ENCODE measurements at regions not wholly inside any gene's neighbourhood (a gene's known extent, or its start where the extent isn't known, plus 50 kb on each side); places are given as distances from the start of the nearest gene placed in this dataset.

DNA sequence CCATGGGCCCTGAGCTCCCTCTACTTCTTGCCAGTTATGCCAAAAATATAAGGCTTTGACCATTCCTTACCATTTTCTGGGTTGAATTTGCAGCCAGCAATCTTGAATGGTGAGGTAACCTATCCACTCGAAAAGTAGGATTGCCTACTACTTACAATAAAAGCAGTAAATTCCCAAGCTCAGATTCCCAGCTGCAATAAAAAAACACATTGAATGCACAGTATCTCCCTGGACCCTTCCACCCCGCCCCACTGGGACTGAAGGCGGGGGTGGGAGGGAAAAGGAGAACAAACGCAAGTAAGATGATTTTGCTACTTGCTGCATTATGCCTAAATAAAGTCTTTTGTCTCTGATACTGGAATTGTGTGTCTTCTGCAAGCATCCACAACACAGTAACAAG lies 301.9 kb downstream of the HGF start:
- BruUV-seq (replicated peaks): no TSS peak
- intact Hi-C loops (cut with micrococcal nuclease; ENCODE audit: unreplicated experiment): no loop called here
- no peak overlapping the region for H3K27ac Mint-ChIP-seq (ENCODE audit: unreplicated experiment)

DNA sequence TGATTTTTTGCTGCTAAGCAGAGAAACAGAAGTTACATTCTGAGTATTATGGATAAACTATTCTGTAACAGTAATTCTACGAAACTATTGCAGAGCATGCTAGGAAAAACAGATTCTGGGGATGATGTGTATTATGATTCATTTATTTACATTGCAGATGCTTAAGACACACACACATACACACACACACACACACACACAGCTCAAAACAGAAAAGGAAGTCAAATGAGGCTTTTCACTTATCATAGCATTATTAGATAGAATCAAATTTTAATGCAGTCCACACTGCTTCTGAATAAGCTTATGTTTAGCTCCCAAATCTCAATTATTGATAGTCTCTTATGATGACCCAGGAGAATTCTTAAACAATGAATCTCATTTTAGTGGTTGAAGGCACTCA lies 307.2 kb downstream of the HGF start:
- no peaks in the 10 kb centered on the region for H3K36me3 Mint-ChIP-seq (ENCODE audit: insufficient read depth, unreplicated experiment)
- no peaks in the 10 kb centered on the region for H3K27me3 Mint-ChIP-seq (ENCODE audit: unreplicated experiment)
- intact Hi-C loops (cut with micrococcal nuclease; ENCODE audit: unreplicated experiment): no loop called here
- TF ChIP-seq, protein P1, sequence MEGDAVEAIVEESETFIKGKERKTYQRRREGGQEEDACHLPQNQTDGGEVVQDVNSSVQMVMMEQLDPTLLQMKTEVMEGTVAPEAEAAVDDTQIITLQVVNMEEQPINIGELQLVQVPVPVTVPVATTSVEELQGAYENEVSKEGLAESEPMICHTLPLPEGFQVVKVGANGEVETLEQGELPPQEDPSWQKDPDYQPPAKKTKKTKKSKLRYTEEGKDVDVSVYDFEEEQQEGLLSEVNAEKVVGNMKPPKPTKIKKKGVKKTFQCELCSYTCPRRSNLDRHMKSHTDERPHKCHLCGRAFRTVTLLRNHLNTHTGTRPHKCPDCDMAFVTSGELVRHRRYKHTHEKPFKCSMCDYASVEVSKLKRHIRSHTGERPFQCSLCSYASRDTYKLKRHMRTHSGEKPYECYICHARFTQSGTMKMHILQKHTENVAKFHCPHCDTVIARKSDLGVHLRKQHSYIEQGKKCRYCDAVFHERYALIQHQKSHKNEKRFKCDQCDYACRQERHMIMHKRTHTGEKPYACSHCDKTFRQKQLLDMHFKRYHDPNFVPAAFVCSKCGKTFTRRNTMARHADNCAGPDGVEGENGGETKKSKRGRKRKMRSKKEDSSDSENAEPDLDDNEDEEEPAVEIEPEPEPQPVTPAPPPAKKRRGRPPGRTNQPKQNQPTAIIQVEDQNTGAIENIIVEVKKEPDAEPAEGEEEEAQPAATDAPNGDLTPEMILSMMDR (IDR thresholded peaks at IDR 0.05; ENCODE audit: unreplicated experiment): no peak
- peak; percentile 17 for DNase-seq
- no peak overlapping the region for H3K27ac Mint-ChIP-seq (ENCODE audit: unreplicated experiment)
- no peaks in the 10 kb centered on the region for H3K9me3 Mint-ChIP-seq (ENCODE audit: low read depth, unreplicated experiment)
- H3K4me1 Mint-ChIP-seq (ENCODE audit: low read depth, unreplicated experiment): no peaks in the 10 kb centered on the region
- no peak overlapping the region for H3K4me3 Mint-ChIP-seq (ENCODE audit: low read depth, unreplicated experiment)
- BruUV-seq (replicated peaks): no TSS peak
- CTCF ChIA-PET: interaction anchor here (0.9 kb wide), 1 partner anchor 12 kb away, joined by 3 read pairs; no protein-coding TSS in a partner anchor

More for the DNA sequence above, 301.9 kb downstream of the HGF start:
- no peaks in the 10 kb centered on the region for H3K27me3 Mint-ChIP-seq (ENCODE audit: unreplicated experiment)
- peaks cover 17% of the 10 kb centered on the region for H3K4me1 Mint-ChIP-seq (ENCODE audit: low read depth, unreplicated experiment)
- TF ChIP-seq, protein P1 (IDR thresholded peaks at IDR 0.05; ENCODE audit: unreplicated experiment): no peak
- H3K4me3 Mint-ChIP-seq (ENCODE audit: low read depth, unreplicated experiment): no peak overlapping the region
- no peaks in the 10 kb centered on the region for H3K9me3 Mint-ChIP-seq (ENCODE audit: low read depth, unreplicated experiment)
- no peaks in the 10 kb centered on the region for H3K36me3 Mint-ChIP-seq (ENCODE audit: insufficient read depth, unreplicated experiment)
- DNase-seq: no peak
- CTCF ChIA-PET: no interaction called here

DNA sequence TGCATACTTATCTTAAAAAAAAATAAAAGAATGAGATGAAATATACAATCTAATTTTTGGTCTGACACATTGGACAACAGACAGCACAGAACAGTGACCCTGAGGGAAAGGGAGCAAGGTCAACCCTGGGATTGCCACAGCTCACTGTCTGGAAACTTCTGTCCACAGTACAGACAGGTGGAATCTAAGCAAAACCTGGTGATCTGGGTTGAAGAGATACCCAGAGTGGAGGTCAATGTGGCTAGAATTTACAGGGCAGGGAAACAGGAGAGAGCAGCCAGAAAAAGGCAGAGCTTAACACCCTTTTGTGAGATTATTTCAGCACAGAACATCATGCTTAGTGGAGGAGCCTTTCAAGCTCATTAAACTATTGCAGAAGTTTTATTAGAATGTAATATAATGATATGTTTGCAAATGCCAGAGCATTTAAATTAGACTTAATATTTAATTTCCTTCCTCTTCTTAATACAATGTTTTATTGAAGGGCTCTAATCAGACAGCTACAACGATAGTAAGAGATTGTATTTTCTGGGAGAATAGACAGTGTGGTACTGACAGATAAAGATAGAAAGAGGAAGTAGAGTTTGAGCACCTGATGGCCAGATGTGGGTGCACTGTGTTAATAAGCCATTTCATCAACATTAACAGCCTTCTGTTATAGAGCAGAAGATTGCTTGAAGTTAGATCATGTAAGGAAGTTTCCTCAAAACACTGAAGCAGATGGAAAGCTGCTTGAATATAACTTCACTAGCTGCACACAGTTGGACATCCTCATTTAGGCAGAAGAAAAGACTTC lies 309.4 kb downstream of the HGF start:
- TF ChIP-seq, protein P1 (IDR thresholded peaks at IDR 0.05; ENCODE audit: unreplicated experiment): no peak
- H3K4me1 Mint-ChIP-seq (ENCODE audit: low read depth, unreplicated experiment): no peaks in the 10 kb centered on the region
- H3K27ac Mint-ChIP-seq (ENCODE audit: unreplicated experiment): no peak overlapping the region
- no peaks in the 10 kb centered on the region for H3K36me3 Mint-ChIP-seq (ENCODE audit: insufficient read depth, unreplicated experiment)
- no TSS peak for BruUV-seq (replicated peaks)
- DNase-seq: no peak
- H3K9me3 Mint-ChIP-seq (ENCODE audit: low read depth, unreplicated experiment): no peaks in the 10 kb centered on the region
- no peak overlapping the region for H3K4me3 Mint-ChIP-seq (ENCODE audit: low read depth, unreplicated experiment)
- intact Hi-C loops (cut with micrococcal nuclease; ENCODE audit: unreplicated experiment): no loop called here
- CTCF ChIA-PET: no interaction called here
- H3K27me3 Mint-ChIP-seq (ENCODE audit: unreplicated experiment): no peaks in the 10 kb centered on the region

DNA sequence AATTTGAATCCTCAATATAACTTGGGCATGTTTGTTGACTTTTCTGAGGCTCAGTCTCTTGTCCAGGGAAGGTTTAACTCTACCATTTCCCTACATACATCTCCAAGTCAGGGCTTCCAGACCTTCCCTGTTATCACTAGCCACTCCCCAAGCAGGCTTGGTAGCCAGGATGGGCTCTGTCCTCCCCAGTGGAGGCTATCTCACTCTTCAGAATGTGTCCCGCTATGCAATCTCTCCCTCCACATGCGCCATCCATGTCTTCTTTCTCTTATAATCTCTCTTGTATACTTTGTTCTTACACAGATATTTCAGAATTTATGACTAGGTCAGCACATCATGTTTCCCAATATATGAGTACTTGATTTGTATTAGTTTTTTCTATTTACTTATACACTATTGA lies 310.4 kb downstream of the HGF start:
- no peaks in the 10 kb centered on the region for H3K27me3 Mint-ChIP-seq (ENCODE audit: unreplicated experiment)
- H3K4me3 Mint-ChIP-seq (ENCODE audit: low read depth, unreplicated experiment): no peak overlapping the region
- CTCF ChIA-PET: no interaction called here
- H3K4me1 Mint-ChIP-seq (ENCODE audit: low read depth, unreplicated experiment): no peaks in the 10 kb centered on the region
- TF ChIP-seq, protein P1 (IDR thresholded peaks at IDR 0.05; ENCODE audit: unreplicated experiment): no peak
- intact Hi-C loops (cut with micrococcal nuclease; ENCODE audit: unreplicated experiment): loop anchor here (5.0 kb wide), 1 partner anchor 762 kb away; no protein-coding TSS in a partner anchor
- H3K36me3 Mint-ChIP-seq (ENCODE audit: insufficient read depth, unreplicated experiment): no peaks in the 10 kb centered on the region
- no peaks in the 10 kb centered on the region for H3K9me3 Mint-ChIP-seq (ENCODE audit: low read depth, unreplicated experiment)
- no peak overlapping the region for H3K27ac Mint-ChIP-seq (ENCODE audit: unreplicated experiment)
- BruUV-seq (replicated peaks): no TSS peak
- no peak for DNase-seq

Measured in Calu3 (cell line).